ENCODE measurements at regions not wholly inside any gene's neighbourhood (a gene's known extent, or its start where the extent isn't known, plus 50 kb on each side); places are given as distances from the start of the nearest gene placed in this dataset.

DNA sequence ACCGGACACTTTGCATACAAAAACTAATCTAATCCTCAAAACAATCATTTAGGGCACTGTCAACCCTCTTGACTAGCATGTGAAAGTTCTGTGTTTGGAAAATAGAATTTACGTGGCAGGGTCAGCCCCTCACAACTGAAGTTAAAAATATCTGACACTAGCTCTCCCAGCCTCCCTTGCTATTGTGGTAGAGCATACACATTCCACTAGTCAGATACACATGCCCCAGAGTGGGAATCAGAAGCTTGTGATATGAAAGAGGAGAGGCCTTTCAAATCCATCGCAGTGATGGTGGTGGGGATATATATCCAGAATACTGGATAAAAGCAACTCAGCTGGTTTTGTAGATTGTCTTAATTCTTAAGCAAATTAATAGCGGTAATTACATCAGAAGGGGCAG, 205.7 kb upstream of the IL15 start (continued):
- TF ChIP-seq ZNF532 (CRISPR knock-in tag; IDR thresholded peaks at IDR 0.05; ENCODE audit: borderline replicate concordance) (no peak), NFE2L1 (CRISPR knock-in tag; IDR thresholded peaks at IDR 0.05) (no peak), CREM (CRISPR knock-in tag; IDR thresholded peaks at IDR 0.05) (no peak), ZBTB21 (CRISPR knock-in tag; IDR thresholded peaks at IDR 0.05; ENCODE audit: borderline replicate concordance) (no peak)

DNA sequence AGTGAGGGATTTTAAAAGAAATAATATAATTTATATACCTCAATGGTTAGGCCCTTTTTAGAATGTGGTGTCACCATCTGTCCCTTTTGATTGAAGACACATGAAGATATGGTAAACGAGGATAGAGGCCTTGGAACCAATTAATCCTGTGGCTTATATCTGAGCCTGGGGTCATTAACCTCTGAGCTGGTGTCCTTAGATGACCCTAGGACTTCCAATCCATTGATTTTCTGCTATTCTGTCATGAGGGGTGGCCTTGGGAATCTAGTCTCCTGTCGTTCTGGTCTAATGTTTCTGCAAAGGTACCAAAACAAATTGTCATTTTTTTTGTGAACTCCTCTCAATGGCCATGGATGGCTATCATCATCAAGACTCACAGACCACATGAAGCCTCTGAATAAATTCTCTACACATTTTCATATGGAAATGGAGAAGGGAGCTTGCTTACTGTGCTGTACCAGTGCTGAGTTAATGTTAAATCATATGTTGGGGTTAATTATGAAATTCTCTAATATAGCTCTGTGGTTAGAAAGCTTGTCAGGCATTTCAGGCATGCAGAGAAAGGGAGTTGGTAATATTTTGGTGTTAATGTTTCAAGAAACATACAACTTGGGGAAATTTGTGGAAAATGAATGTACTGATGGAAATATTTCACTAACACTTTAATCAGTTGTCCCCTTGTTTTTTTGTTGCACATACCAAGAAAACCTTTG, 204.2 kb upstream of the IL15 start:
- Mint-ChIP-seq H3K27me3 (ENCODE audit: low read depth) (no peaks in the 10 kb centered on the region), H3K4me1 (no peaks in the 10 kb centered on the region), H3K36me3 (no peaks in the 10 kb centered on the region), H3K9me3 (peaks cover 3% of the 10 kb centered on the region), H3K27ac (no peak overlapping the region), H3K4me3 (no peak overlapping the region)
- POLR2A ChIA-PET = no interaction called here
- CTCF ChIA-PET = no interaction called here
- DNase-seq (ENCODE audit: low spot score) = no peak
- TF ChIP-seq MXD4 (CRISPR knock-in tag; IDR thresholded peaks at IDR 0.05; ENCODE audit: borderline replicate concordance) = no peak
- TF ChIP-seq RELA (CRISPR knock-in tag; IDR thresholded peaks at IDR 0.05; ENCODE audit: borderline replicate concordance) = no peak
- TF ChIP-seq ZMAT4 (CRISPR knock-in tag; IDR thresholded peaks at IDR 0.05) = no peak
- no peak for ATAC-seq

DNA sequence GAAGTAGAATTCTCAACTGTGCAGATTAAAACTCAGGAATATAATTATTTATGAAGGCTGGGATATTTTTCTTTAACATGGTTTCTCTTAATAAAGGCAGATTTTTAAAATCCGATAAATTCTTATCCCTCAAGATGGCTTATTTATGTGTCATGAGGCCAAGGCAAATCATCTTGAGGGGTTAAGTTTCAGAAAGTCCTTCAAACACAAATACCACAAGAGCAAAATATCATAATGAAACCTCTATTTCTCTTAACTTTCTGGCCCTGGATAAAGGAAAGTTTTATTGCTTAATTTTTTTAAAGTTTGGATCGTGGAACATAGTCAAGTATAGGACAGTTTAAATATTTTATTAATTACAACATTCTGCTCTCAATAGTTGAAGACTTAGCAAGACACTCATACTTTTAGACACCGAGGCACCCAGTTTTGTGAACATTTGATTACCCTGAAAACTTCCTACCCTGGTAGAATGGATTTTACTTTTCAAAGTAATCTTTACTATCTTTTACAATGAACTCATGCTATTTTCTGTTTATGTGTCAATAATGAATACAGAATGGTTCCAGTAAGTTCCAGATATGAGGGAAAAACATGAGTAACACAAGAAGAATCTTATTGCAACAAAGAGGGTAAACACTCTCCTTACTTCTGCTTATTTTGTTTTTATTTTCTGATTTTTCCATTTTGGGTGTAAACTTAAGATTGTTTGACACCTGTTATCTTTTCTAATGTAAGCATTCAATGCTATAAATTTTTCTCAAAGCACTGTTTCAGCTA, 200.7 kb upstream of the IL15 start:
- ATAC-seq (no peak), DNase-seq (ENCODE audit: low spot score) (no peak)
- Mint-ChIP-seq H3K4me3 (no peak overlapping the region), H3K36me3 (no peaks in the 10 kb centered on the region), H3K4me1 (no peaks in the 10 kb centered on the region), H3K9me3 (peaks cover 3% of the 10 kb centered on the region), H3K27me3 (ENCODE audit: low read depth) (no peaks in the 10 kb centered on the region; the same call in 1 of the 2 replicates), H3K27ac (no peak overlapping the region)
- ChIA-PET CTCF (no interaction called here), POLR2A (no interaction called here)
- no peak for TF ChIP-seq ELF4 (CRISPR knock-in tag; IDR thresholded peaks at IDR 0.05; ENCODE audit: low read depth)
- TF ChIP-seq TP53 (CRISPR knock-in tag; IDR thresholded peaks at IDR 0.05) = no peak
- no peak for TF ChIP-seq ZSCAN18 (CRISPR knock-in tag; IDR thresholded peaks at IDR 0.05)
- no peak for TF ChIP-seq ZMAT4 (CRISPR knock-in tag; IDR thresholded peaks at IDR 0.05)
- TF ChIP-seq ZNF138 (CRISPR knock-in tag; conservative IDR thresholded peaks at IDR 0.05) = no peak
- TF ChIP-seq SMAD4 (CRISPR knock-in tag; IDR thresholded peaks at IDR 0.05) = no peak
- TF ChIP-seq USF2 (CRISPR knock-in tag; IDR thresholded peaks at IDR 0.05) = no peak
- TF ChIP-seq, protein P1, sequence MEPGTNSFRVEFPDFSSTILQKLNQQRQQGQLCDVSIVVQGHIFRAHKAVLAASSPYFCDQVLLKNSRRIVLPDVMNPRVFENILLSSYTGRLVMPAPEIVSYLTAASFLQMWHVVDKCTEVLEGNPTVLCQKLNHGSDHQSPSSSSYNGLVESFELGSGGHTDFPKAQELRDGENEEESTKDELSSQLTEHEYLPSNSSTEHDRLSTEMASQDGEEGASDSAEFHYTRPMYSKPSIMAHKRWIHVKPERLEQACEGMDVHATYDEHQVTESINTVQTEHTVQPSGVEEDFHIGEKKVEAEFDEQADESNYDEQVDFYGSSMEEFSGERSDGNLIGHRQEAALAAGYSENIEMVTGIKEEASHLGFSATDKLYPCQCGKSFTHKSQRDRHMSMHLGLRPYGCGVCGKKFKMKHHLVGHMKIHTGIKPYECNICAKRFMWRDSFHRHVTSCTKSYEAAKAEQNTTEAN (CRISPR knock-in tag; IDR thresholded peaks at IDR 0.05) = no peak
- TF ChIP-seq ZNF121 (CRISPR knock-in tag; IDR thresholded peaks at IDR 0.05) = no peak
- no peak for TF ChIP-seq TEAD4 (CRISPR knock-in tag; IDR thresholded peaks at IDR 0.05)
- TF ChIP-seq CREM (CRISPR knock-in tag; IDR thresholded peaks at IDR 0.05) = no peak
- no peak for TF ChIP-seq PRRX2 (CRISPR knock-in tag; IDR thresholded peaks at IDR 0.05)
- TF ChIP-seq, protein P2, sequence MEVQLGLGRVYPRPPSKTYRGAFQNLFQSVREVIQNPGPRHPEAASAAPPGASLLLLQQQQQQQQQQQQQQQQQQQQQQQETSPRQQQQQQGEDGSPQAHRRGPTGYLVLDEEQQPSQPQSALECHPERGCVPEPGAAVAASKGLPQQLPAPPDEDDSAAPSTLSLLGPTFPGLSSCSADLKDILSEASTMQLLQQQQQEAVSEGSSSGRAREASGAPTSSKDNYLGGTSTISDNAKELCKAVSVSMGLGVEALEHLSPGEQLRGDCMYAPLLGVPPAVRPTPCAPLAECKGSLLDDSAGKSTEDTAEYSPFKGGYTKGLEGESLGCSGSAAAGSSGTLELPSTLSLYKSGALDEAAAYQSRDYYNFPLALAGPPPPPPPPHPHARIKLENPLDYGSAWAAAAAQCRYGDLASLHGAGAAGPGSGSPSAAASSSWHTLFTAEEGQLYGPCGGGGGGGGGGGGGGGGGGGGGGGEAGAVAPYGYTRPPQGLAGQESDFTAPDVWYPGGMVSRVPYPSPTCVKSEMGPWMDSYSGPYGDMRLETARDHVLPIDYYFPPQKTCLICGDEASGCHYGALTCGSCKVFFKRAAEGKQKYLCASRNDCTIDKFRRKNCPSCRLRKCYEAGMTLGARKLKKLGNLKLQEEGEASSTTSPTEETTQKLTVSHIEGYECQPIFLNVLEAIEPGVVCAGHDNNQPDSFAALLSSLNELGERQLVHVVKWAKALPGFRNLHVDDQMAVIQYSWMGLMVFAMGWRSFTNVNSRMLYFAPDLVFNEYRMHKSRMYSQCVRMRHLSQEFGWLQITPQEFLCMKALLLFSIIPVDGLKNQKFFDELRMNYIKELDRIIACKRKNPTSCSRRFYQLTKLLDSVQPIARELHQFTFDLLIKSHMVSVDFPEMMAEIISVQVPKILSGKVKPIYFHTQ (CRISPR knock-in tag; IDR thresholded peaks at IDR 0.05) = no peak

Data from WTC11 (cell line).